PC-9 (cell line): ENCODE measurements at regions not wholly inside any gene's neighbourhood (a gene's known extent, or its start where the extent isn't known, plus 50 kb on each side); places are given as distances from the start of the nearest gene placed in this dataset.
A peak's percentile ranks its signal among the peaks of the same experiment; 100 is the strongest.

ENCODE experiments used
- CTCF ChIP-seq: fragments of 200-600 bp; sonication (generic); conservative IDR thresholded peaks from 2 replicates; pipeline ENCODE4 v1.6.1; 2017; ENCODE audit warnings: mixed run types, antibody characterized with exemption, mild to moderate bottlenecking, moderate library complexity
- EZH2 ChIP-seq: fragments of 200-600 bp; sonication (generic); IDR thresholded peaks from 2 replicates; pipeline ENCODE4 v1.8.0; 2017; ENCODE audit warnings: antibody characterized with exemption, low read depth

GRCh38 chr6:133817460-133818047, 71.4 kb upstream of the TCF21 start:
- TF ChIP-seq CTCF (peak; percentile 70), EZH2 (no peak)
